ENCODE measurements at regions not wholly inside any gene's neighbourhood (a gene's known extent, or its start where the extent isn't known, plus 50 kb on each side); places are given as distances from the start of the nearest gene placed in this dataset.

- TF ChIP-seq, protein P1, sequence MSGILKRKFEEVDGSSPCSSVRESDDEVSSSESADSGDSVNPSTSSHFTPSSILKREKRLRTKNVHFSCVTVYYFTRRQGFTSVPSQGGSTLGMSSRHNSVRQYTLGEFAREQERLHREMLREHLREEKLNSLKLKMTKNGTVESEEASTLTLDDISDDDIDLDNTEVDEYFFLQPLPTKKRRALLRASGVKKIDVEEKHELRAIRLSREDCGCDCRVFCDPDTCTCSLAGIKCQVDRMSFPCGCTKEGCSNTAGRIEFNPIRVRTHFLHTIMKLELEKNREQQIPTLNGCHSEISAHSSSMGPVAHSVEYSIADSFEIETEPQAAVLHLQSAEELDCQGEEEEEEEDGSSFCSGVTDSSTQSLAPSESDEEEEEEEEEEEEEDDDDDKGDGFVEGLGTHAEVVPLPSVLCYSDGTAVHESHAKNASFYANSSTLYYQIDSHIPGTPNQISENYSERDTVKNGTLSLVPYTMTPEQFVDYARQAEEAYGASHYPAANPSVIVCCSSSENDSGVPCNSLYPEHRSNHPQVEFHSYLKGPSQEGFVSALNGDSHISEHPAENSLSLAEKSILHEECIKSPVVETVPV (CRISPR knock-in tag; IDR thresholded peaks at IDR 0.05): no peak
- TF ChIP-seq ZNF565 (CRISPR knock-in tag; conservative IDR thresholded peaks at IDR 0.05; ENCODE audit: low read depth) (no peak), ZFP30 (CRISPR knock-in tag; IDR thresholded peaks at IDR 0.05) (no peak)
Observed at GRCh38 chr11:88418508-88418907, 81.0 kb upstream of the CTSC start.

All from SK-N-SH treated with all-trans-retinoic acid at 6 μM for 48 hours (cell line).